ENCODE measurements at regions not wholly inside any gene's neighbourhood (a gene's known extent, or its start where the extent isn't known, plus 50 kb on each side); places are given as distances from the start of the nearest gene placed in this dataset.

- TF ChIP-seq, protein P1, sequence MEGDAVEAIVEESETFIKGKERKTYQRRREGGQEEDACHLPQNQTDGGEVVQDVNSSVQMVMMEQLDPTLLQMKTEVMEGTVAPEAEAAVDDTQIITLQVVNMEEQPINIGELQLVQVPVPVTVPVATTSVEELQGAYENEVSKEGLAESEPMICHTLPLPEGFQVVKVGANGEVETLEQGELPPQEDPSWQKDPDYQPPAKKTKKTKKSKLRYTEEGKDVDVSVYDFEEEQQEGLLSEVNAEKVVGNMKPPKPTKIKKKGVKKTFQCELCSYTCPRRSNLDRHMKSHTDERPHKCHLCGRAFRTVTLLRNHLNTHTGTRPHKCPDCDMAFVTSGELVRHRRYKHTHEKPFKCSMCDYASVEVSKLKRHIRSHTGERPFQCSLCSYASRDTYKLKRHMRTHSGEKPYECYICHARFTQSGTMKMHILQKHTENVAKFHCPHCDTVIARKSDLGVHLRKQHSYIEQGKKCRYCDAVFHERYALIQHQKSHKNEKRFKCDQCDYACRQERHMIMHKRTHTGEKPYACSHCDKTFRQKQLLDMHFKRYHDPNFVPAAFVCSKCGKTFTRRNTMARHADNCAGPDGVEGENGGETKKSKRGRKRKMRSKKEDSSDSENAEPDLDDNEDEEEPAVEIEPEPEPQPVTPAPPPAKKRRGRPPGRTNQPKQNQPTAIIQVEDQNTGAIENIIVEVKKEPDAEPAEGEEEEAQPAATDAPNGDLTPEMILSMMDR (IDR thresholded peaks at IDR 0.05) = no peak
- TF ChIP-seq EP300 (IDR thresholded peaks at IDR 0.05) = no peak
- TF ChIP-seq POLR2AphosphoS5 (IDR thresholded peaks at IDR 0.05) = no peak
These were observed 214.8 kb upstream of the GRIA1 start for GRCh38 chr5:153275695-153276094.
